Right lobe of liver (tissue), 6 donors: ENCODE measurements at regions not wholly inside any gene's neighbourhood (a gene's known extent, or its start where the extent isn't known, plus 50 kb on each side); places are given as distances from the start of the nearest gene placed in this dataset.

Source experiments
- ATAC-seq, 4 donors: fragments of 200-7000 bp; cut with Tn5 transposase; one replicate each; pipeline ENCODE4 v1.9.1; 2020; ENCODE audit warnings: mild to moderate bottlenecking in 4 of 4, moderate library complexity in 4 of 4
- DNase-seq, 3 donors: peaks; one replicate each; pipeline ENCODE4 v3.0.0-alpha.2; 2020
- H3K27ac ChIP-seq, 3 donors: fragments of 200-600 bp; one replicate each; pipeline ENCODE4 v1.8.0; 2022
- H3K27me3 ChIP-seq, 2 donors: fragments of 200-600 bp; one replicate each; pipeline ENCODE4 v1.8.0; 2022
- H3K36me3 ChIP-seq, 4 donors: fragments of 200-600 bp; sonication (generic) in 1 of 4; one replicate each; pipeline versions ENCODE4 v1.5.1 to v1.8.0; 2017 to 2022; ENCODE audit warnings: control low read depth in 1 of 4
- H3K4me1 ChIP-seq, 4 donors: fragments of 200-600 bp; sonication (generic) in 1 of 4; one replicate each; pipeline versions ENCODE4 v1.5.1 to v1.8.0; 2017 to 2022; ENCODE audit warnings: control low read depth in 1 of 4
- H3K4me3 ChIP-seq, 3 donors: fragments of 200-600 bp; one replicate each; pipeline ENCODE4 v1.8.0; 2022
- H3K9me3 ChIP-seq, 4 donors: fragments of 200-600 bp; sonication (generic) in 1 of 4; one replicate each; pipeline versions ENCODE4 v1.5.1 to v1.8.0; 2017 to 2022; ENCODE audit warnings: control low read depth in 1 of 4
- CTCF ChIP-seq, 4 donors: fragments of 200-600 bp in 3 of 4; fragments of 450-650 bp in 1 of 4; IDR thresholded peaks; one replicate each; pipeline versions ENCODE4 v1.5.1 to v1.8.0; 2016 to 2022; ENCODE audit warnings: antibody characterized with exemption in 4 of 4, mild to moderate bottlenecking in 2 of 4
- POLR2A ChIP-seq: fragments of 450-650 bp; IDR thresholded peaks from one replicate; pipeline ENCODE4 v1.6.1; 2017; ENCODE audit warnings: antibody characterized with exemption, mild to moderate bottlenecking
- WGBS: methylation state at CpG from one replicate; pipeline ENCODE4 v1.1.6; 2018; ENCODE audit warnings: low coverage, low lambda C conversion rate; ENCODE audit not compliant: insufficient coverage; ENCODE audit errors: missing lambda C conversion rate; 5-methylcytosine and 5-hydroxymethylcytosine counted together
- intact Hi-C, 2 donors: fragments of 100-400 bp; cut with DNase I; formaldehyde crosslinking; loops; one replicate each; pipeline versions ENCODE4 v1.11.2 to v1.14.1; 2022
- donor health status: DM: no; HTN: yes; CAD: no.
- donor health status: DM: no; HTN: no; CAD: no.
- donor health status: DM: no; HTN: no; CAD: no.
- donor health status: DM: no; HTN: yes; CAD: no.
- donor health status: DM: no; HTN: yes; CAD: no.

DNA sequence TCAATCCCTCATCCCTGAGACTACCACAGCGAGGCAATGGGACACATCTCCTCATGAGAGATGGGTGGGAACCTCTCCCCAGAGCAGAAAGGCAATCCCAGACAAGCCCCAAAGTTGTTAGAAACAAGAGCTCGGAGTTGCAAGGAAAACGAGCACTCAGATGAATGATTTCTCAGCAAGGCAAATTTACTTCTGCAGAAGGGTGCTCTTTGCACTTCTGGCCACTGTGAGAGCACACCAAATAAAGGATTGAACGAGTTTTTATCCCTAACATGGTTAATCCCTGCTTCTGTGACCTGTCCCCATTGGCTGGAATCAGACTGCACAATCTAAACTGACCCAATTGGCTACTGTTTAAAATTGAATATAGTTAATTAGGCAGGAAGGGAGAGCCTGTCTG is 339.1 kb upstream of the POU1F1 start:
- WGBS, result 40% methylated on average over 4 of the region's 4 CpGs
- H3K9me3 ChIP-seq, result no peaks in the 10 kb centered on the region

DNA sequence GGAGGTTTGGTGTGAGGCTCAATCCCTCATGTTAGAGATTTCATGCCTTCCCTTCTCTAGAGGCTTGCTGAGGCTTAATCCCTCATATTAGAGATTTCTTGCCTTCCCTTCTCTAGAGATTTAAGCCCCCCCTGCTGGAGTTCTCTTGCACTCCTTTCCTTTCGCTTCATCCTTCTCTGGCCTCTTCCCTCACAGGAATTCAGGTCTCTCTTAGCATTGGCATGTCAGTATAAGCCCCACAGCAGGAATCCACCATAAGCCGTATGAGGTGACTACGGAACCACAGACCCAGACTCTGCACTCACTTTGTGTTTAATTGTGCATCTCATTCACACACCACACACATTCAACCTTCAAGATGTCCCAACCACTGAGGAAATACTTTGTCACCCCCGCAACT is 338.6 kb upstream of the POU1F1 start:
- no peak for DNase-seq
- H3K4me3 ChIP-seq, result no peak overlapping the region
- no peak overlapping the region for H3K27ac ChIP-seq
- no peaks in the 10 kb centered on the region for H3K9me3 ChIP-seq
- TF ChIP-seq CTCF (IDR thresholded peaks at IDR 0.05) (no peak), POLR2A (no peak)
- H3K27me3 ChIP-seq, result no peaks in the 10 kb centered on the region
- ATAC-seq, result no peak
- H3K36me3 ChIP-seq, result no peaks in the 10 kb centered on the region
- intact Hi-C loops, result no loop called here
- H3K4me1 ChIP-seq, result no peaks in the 10 kb centered on the region
- 79% methylated on average over 4 of the region's 4 CpGs for WGBS

More for the DNA sequence above, 339.1 kb upstream of the POU1F1 start:
- Histone ChIP-seq H3K27me3 (no peaks in the 10 kb centered on the region), H3K27ac (no peak overlapping the region), H3K4me3 (no peak overlapping the region), H3K36me3 (no peaks in the 10 kb centered on the region), H3K4me1 (no peaks in the 10 kb centered on the region)
- ATAC-seq, result no peak
- DNase-seq, result no peak
- TF ChIP-seq CTCF (IDR thresholded peaks at IDR 0.05) (no peak), POLR2A (no peak)
- intact Hi-C loops, result no loop called here

DNA sequence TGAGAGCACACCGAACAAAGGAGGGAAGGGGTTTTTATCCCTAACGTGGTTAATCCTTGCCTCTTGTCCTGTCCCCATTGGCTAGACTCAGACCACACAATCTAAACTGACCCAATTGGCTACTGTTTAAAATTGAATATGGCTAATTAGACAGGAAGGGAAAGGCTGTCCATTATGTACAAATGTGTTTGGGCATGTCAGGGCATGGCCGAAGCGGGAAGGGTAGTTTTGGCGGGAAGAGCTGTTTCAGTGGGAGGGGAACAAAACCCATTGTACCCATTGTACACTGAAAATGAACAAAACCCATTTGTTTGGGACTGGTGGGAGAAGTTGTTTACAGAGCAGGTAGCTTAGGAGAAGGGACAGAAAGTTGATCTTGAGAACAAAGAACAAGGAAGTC is 330.9 kb upstream of the POU1F1 start:
- H3K4me3 ChIP-seq, result no peak overlapping the region
- WGBS, result 54% methylated on average over 5 of the region's 5 CpGs
- no peak overlapping the region for H3K27ac ChIP-seq
- DNase-seq (no peak), ATAC-seq (no peak)
- H3K36me3 ChIP-seq, result no peaks in the 10 kb centered on the region
- no peaks in the 10 kb centered on the region for H3K4me1 ChIP-seq
- intact Hi-C loops, result no loop called here
- no peaks in the 10 kb centered on the region for H3K27me3 ChIP-seq
- no peak for TF ChIP-seq CTCF (IDR thresholded peaks at IDR 0.05)
- TF ChIP-seq POLR2A, result no peak
- H3K9me3 ChIP-seq, result no peaks in the 10 kb centered on the region

- H3K9me3 ChIP-seq, result no peaks in the 10 kb centered on the region
- DNase-seq (no peak), ATAC-seq (no peak)
- H3K27ac ChIP-seq, result no peak overlapping the region
- intact Hi-C loops, result no loop called here
- 53% methylated on average over 4 of the region's 4 CpGs for WGBS
- TF ChIP-seq POLR2A (no peak), CTCF (IDR thresholded peaks at IDR 0.05) (no peak)
- H3K4me1 ChIP-seq, result no peaks in the 10 kb centered on the region
- no peak overlapping the region for H3K4me3 ChIP-seq
- H3K27me3 ChIP-seq, result no peaks in the 10 kb centered on the region
- no peaks in the 10 kb centered on the region for H3K36me3 ChIP-seq
Measured at GRCh38 chr3:87595798-87596197, 319.4 kb upstream of the POU1F1 start.

- DNase-seq (no peak), ATAC-seq (no peak)
- H3K9me3 ChIP-seq, result no peaks in the 10 kb centered on the region
- H3K36me3 ChIP-seq, result no peaks in the 10 kb centered on the region
- no peak overlapping the region for H3K4me3 ChIP-seq
- WGBS, result 33% methylated on average over 1 of the region's 1 CpG
- no peaks in the 10 kb centered on the region for H3K27me3 ChIP-seq
- intact Hi-C loops, result no loop called here
- TF ChIP-seq POLR2A (no peak), CTCF (IDR thresholded peaks at IDR 0.05) (no peak)
- H3K27ac ChIP-seq, result no peak overlapping the region
- H3K4me1 ChIP-seq, result no peaks in the 10 kb centered on the region
Measured at GRCh38 chr3:87581240-87581639, 304.9 kb upstream of the POU1F1 start.
